Heart right ventricle (tissue), 16 donors: ENCODE measurements at regions not wholly inside any gene's neighbourhood (a gene's known extent, or its start where the extent isn't known, plus 50 kb on each side); places are given as distances from the start of the nearest gene placed in this dataset.

ENCODE experiments used
- ATAC-seq, 8 donors: fragments of 200-7000 bp; cut with Tn5 transposase; one replicate each; pipeline ENCODE4 v1.9.1; 2020; ENCODE audit warnings: mild to moderate bottlenecking in 8 of 8, moderate library complexity in 8 of 8, moderate number of reproducible peaks in 1 of 8
- DNase-seq, 2 donors: peaks; one replicate each; pipeline ENCODE4 v3.0.0-alpha.2; 2020
- H3K27ac ChIP-seq, 10 donors: fragments of 200-600 bp; sonication (generic) in 2 of 10; one replicate each; pipeline versions ENCODE4 v1.5.0 to v1.8.0; 2020 to 2022; ENCODE audit warnings: mild to moderate bottlenecking in 3 of 10
- H3K27me3 ChIP-seq, 7 donors: fragments of 200-600 bp; one replicate each; pipeline ENCODE4 v1.8.0; 2021 to 2022; ENCODE audit warnings: mild to moderate bottlenecking in 2 of 7
- H3K36me3 ChIP-seq, 9 donors: fragments of 200-600 bp; sonication (generic) in 1 of 9; one replicate each; pipeline versions ENCODE4 v1.5.0 to v1.8.0; 2020 to 2022; ENCODE audit warnings: mild to moderate bottlenecking in 2 of 9
- H3K4me1 ChIP-seq, 9 donors: fragments of 200-600 bp; sonication (generic) in 1 of 9; one replicate each; pipeline versions ENCODE4 v1.5.0 to v1.8.0; 2020 to 2022; ENCODE audit warnings: mild to moderate bottlenecking in 4 of 9
- H3K4me3 ChIP-seq, 10 donors: fragments of 200-600 bp; sonication (generic) in 2 of 10; one replicate each; pipeline versions ENCODE4 v1.5.0 to v1.8.0; 2020 to 2022; ENCODE audit warnings: mild to moderate bottlenecking in 7 of 10, moderate library complexity in 2 of 10
- H3K9me3 ChIP-seq, 11 donors: fragments of 200-600 bp in 10 of 11; sonication (generic) in 2 of 11; one replicate each; pipeline versions ENCODE4 v1.5.0 to v1.8.0; 2013 to 2022; ENCODE audit warnings: mild to moderate bottlenecking in 2 of 11, control low read depth in 1 of 11, moderate library complexity in 1 of 11
- WGBS, 2 donors: extraction: QIAGEN DNeasy Blood & Tissue Kit; methylation state at CpG; one replicate each; pipeline ENCODE4 v1.1.7; 2013; ENCODE audit warnings: inconsistent platforms in 1 of 2; 5-methylcytosine and 5-hydroxymethylcytosine counted together
- intact Hi-C, 10 donors: fragments of 100-400 bp; cut with DNase I; formaldehyde crosslinking; loops; one replicate each; pipeline versions ENCODE4 v1.11.1 to v1.14.2; 2022
- TF ChIP-seq, protein P1 (sequence below), 9 donors: fragments of 200-600 bp; sonication (generic) in 2 of 9; IDR thresholded peaks; one replicate each; pipeline versions ENCODE4 v1.5.0 to v1.8.0; 2021 to 2022; ENCODE audit warnings: antibody characterized with exemption in 9 of 9, mild to moderate bottlenecking in 5 of 9, moderate library complexity in 1 of 9
- donor health status: Arrhythmogenic right ventricular cardiomyopathy.
- donor health status: ischemic (EF 13 %, LVEDD 7.1; RV severe dilation, severe dysfunction).
- donor health status: healthy with polysubstance abuse.
- donor health status: DM: no; HTN: yes; CAD: no.
- donor health status: DM: no; HTN: no; CAD: no.
- donor health status: ischemic (EF 25% LVEDD 6.9; RV normal size, moderate dysfunction).
- donor health status: ischemic (EF 25% LVEDD 5.7; RV mildly dilated, moderate dysfunction).
- donor health status: healthy.
- donor health status: DM: yes; HTN: yes; CAD: no.
- donor health status: Ischemic cardiomyopathy.
- donor health status: ischemic (EF 35%, LVEDD 5.7; RV mildly dilated, moderate dysfunction).
- donor health status: nonischemic (EF 11% LVEDD 7.7; RV severe dilation, severe dysfunction).
- donor health status: DM: yes; HTN: yes; CAD: no.
- donor health status: PGD.
- donor health status: ischemic (EF 29% LVEDD 5.4; RV normal size, mild dysfunction).
- donor health status: nonischemic (EF 23%, LVEDD 6.1; RV moderate dilation, normal function).

DNA sequence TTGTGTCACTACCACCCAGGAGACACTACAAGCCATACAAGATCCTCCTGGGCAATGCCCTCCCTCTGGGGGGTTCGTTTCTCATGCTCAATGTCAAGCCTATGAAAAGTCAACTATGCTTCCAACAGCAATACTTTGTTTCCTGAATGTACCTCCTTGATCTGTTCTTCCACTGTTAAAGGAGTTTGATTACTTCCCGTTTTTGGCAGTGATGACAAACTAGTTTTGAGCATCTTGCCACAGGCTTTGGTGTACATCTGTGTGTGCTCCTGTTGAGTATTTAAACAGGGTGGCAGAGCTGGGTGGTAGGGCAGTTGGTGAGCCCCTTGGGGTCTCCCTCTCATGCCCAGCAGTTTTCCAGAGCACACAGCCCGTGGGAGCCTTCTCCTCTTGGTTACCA, 81.4 kb downstream of the IL12A start:
- H3K9me3 ChIP-seq: no peaks in the 10 kb centered on the region
- H3K36me3 ChIP-seq: no peaks in the 10 kb centered on the region
- intact Hi-C loops: no loop called here
- DNase-seq: no peak
- ATAC-seq: no peak
- no peak overlapping the region for H3K4me3 ChIP-seq
- H3K27me3 ChIP-seq: peaks cover 0 to 10% (median 0%) of the 10 kb centered on the region in 7 donors
- TF ChIP-seq, protein P1, sequence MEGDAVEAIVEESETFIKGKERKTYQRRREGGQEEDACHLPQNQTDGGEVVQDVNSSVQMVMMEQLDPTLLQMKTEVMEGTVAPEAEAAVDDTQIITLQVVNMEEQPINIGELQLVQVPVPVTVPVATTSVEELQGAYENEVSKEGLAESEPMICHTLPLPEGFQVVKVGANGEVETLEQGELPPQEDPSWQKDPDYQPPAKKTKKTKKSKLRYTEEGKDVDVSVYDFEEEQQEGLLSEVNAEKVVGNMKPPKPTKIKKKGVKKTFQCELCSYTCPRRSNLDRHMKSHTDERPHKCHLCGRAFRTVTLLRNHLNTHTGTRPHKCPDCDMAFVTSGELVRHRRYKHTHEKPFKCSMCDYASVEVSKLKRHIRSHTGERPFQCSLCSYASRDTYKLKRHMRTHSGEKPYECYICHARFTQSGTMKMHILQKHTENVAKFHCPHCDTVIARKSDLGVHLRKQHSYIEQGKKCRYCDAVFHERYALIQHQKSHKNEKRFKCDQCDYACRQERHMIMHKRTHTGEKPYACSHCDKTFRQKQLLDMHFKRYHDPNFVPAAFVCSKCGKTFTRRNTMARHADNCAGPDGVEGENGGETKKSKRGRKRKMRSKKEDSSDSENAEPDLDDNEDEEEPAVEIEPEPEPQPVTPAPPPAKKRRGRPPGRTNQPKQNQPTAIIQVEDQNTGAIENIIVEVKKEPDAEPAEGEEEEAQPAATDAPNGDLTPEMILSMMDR (IDR thresholded peaks at IDR 0.05): no peak
- H3K27ac ChIP-seq: no peak overlapping the region
- no peaks in the 10 kb centered on the region for H3K4me1 ChIP-seq
- 52 to 56% methylated on average over 3 of the region's 3 CpGs for WGBS, 2 donors

DNA sequence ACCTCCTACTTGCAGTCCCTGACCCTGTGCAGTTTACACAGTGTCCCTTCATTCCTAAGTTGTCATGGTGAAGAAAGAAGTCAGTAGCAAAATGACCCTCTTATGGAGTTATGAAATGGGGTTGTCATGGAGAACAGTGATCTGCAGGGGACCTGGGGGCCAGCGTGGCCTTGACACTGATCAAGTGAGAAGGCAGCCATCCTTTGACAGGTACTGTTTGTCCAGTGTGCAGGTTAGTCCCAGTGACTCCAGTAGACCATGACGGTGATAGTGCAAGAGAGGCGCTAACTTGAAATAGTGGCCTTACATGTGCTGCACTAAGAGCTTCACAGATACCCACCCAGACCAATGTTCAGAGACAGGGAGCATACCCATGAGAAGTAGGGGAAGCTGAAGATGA, 87.9 kb downstream of the IL12A start:
- DNase-seq (no peak), ATAC-seq (no peak)
- Histone ChIP-seq H3K36me3 (no peaks in the 10 kb centered on the region), H3K27ac (no peak overlapping the region), H3K4me1 (no peaks in the 10 kb centered on the region), H3K9me3 (no peaks in the 10 kb centered on the region), H3K4me3 (no peak overlapping the region), H3K27me3 (peaks cover 0 to 10% (median 0%) of the 10 kb centered on the region in 7 donors)
- intact Hi-C loops: no loop called here
- 93 to 96% methylated on average over 3 of the region's 3 CpGs for WGBS, 2 donors
- TF ChIP-seq, protein P1 (IDR thresholded peaks at IDR 0.05): no peak

DNA sequence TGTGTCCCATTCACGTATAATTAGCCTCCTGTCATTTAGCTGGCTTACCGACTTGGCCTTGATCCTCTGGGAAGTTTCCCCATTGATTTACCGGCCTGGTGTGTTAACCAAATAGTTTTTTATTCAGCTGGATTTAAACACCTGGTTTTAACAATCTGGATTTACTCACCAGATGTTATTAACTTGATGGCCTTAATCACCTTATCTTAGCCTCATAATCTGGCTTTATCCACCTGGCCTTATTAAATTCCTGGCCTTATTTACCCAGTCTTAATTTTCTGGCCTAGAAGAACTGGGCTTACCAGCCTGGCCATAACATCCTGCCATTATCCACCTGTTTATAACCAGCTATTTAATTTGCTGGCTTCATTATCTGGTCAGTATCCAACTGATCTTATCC, 89.9 kb downstream of the IL12A start:
- Histone ChIP-seq H3K4me1 (no peaks in the 10 kb centered on the region), H3K36me3 (no peaks in the 10 kb centered on the region), H3K27ac (no peak overlapping the region), H3K9me3 (no peaks in the 10 kb centered on the region), H3K4me3 (no peak overlapping the region), H3K27me3 (no peaks in the 10 kb centered on the region)
- intact Hi-C loops: no loop called here
- DNase-seq (no peak), ATAC-seq (no peak)
- TF ChIP-seq, protein P1 (IDR thresholded peaks at IDR 0.05): no peak
- 89% methylated on average over 3 of the region's 3 CpGs for WGBS, 2 donors

DNA sequence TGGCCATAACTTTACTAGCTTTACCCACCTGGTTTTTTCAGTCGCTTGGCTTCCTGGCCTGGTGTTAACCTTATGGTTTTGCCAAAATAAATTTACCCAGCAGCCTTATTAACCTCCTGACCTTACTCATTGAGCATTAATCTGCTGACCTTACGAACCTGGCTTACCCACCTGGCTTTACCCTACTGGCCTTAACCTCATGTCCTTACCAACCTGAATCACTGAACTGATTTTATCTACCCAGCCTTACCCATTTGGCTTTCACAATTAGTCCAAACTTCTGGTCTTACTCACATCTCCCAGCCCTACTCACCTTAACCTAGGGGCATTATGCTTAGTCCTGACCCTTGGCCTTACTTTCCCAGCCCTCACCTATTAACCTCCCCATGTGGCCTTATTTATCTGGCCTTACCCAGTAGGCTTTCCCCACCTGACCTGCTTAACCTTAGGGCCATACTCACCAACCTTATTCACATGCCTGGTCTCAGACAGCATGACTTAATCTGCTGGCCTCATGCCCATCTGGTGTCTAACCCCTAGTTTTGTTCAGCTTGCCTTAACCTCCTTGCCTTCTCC, 93.4 kb downstream of the IL12A start:
- 95 to 96% methylated on average over 2 of the region's 2 CpGs for WGBS, 2 donors
- intact Hi-C loops: no loop called here
- H3K4me3 ChIP-seq: no peak overlapping the region
- H3K27me3 ChIP-seq: no peaks in the 10 kb centered on the region
- TF ChIP-seq, protein P1 (IDR thresholded peaks at IDR 0.05): no peak
- ATAC-seq: no peak
- H3K4me1 ChIP-seq: no peaks in the 10 kb centered on the region
- H3K9me3 ChIP-seq: no peaks in the 10 kb centered on the region
- DNase-seq: no peak
- no peaks in the 10 kb centered on the region for H3K36me3 ChIP-seq
- no peak overlapping the region for H3K27ac ChIP-seq
